Stimulated activated effector memory CD8-positive, alpha-beta T cell treated with anti-CD3 and anti-CD28 coated beads, Interleukin-12 subunit alpha, Interleukin-12 subunit beta, amount 100 ng/mL, for 72 hours (primary cell): ENCODE measurements at regions not wholly inside any gene's neighbourhood (a gene's known extent, or its start where the extent isn't known, plus 50 kb on each side); places are given as distances from the start of the nearest gene placed in this dataset.

Experiments used
- ATAC-seq: fragments of 150-1000 bp; cut with Tn5 transposase; 2 replicates; pipeline ENCODE4 v1.10.0; 2021
- DNase-seq, 2 donors: peaks; one replicate each; pipeline ENCODE4 v3.0.0; 2021 to 2022; ENCODE audit warnings: low spot score in 2 of 2
- H3K27ac Mint-ChIP-seq: one replicate; pipeline ENCODE4 v1.8.0; 2022; ENCODE audit warnings: mild to moderate bottlenecking, mixed read lengths
- H3K36me3 Mint-ChIP-seq: one replicate; pipeline ENCODE4 v1.8.0; 2022; ENCODE audit warnings: mild to moderate bottlenecking, mixed read lengths
- H3K4me1 Mint-ChIP-seq: one replicate; pipeline ENCODE4 v1.8.0; 2022; ENCODE audit warnings: mixed read lengths
- H3K4me3 Mint-ChIP-seq: one replicate; pipeline ENCODE4 v1.8.0; 2022; ENCODE audit warnings: mild to moderate bottlenecking, mixed read lengths
- H3K9me3 Mint-ChIP-seq: one replicate; pipeline ENCODE4 v1.8.0; 2022; ENCODE audit warnings: mixed read lengths

DNA sequence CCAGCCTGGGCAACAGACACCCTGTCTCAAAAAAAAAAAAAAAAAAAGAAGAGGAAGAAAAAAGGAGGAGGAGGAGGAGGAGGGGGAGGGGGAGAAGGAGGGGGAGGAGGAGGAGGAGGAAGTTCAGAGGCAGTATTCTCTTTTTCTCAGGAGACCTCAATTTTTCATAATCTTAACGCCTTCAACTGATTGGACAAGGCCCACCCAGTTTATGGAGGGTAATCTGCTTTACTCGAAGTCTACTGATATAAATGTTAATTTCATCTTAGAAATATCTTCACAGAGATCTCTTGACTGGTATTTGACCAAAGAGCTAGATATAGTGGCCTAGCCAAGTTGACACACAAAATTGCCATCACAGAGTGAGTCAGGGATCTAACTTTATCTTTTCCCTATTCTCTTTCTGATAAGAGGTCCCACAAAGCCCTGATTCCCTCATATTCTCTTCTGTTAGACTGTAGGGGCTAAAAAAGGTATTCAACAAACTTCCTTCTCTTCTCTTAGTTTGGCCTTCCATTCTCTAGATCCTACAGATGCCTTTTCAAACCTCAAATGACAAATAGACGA lies 115.5 kb upstream of the ABCA1 start:
- Mint-ChIP-seq H3K4me3 (no peak overlapping the region), H3K9me3 (no peaks in the 10 kb centered on the region), H3K36me3 (no peaks in the 10 kb centered on the region), H3K4me1 (no peaks in the 10 kb centered on the region), H3K27ac (no peak overlapping the region)
- ATAC-seq (no peak), DNase-seq (no peak)

DNA sequence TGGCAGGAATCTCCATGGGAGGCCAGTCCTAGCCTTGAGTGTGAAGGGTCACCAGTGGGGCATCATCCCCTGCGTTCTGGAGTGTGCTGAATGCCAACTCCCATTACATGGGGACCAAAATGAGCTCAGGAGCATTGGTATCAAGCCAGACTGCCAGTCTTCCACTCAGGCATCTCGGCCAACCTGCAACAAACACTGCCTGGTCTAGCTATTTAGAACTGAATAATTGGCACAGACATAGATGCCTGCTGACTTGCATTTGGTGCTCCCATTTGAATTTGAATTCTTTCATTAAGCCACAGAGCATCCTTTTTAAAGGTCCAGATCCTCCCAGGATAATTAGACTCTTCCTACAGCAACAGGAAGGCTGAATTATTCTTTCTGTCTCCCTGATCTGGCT lies 116.6 kb upstream of the ABCA1 start:
- H3K36me3 Mint-ChIP-seq = no peaks in the 10 kb centered on the region
- DNase-seq = no peak
- no peak overlapping the region for H3K27ac Mint-ChIP-seq
- H3K4me1 Mint-ChIP-seq = no peaks in the 10 kb centered on the region
- no peak overlapping the region for H3K4me3 Mint-ChIP-seq
- H3K9me3 Mint-ChIP-seq = no peaks in the 10 kb centered on the region
- no peak for ATAC-seq

DNA sequence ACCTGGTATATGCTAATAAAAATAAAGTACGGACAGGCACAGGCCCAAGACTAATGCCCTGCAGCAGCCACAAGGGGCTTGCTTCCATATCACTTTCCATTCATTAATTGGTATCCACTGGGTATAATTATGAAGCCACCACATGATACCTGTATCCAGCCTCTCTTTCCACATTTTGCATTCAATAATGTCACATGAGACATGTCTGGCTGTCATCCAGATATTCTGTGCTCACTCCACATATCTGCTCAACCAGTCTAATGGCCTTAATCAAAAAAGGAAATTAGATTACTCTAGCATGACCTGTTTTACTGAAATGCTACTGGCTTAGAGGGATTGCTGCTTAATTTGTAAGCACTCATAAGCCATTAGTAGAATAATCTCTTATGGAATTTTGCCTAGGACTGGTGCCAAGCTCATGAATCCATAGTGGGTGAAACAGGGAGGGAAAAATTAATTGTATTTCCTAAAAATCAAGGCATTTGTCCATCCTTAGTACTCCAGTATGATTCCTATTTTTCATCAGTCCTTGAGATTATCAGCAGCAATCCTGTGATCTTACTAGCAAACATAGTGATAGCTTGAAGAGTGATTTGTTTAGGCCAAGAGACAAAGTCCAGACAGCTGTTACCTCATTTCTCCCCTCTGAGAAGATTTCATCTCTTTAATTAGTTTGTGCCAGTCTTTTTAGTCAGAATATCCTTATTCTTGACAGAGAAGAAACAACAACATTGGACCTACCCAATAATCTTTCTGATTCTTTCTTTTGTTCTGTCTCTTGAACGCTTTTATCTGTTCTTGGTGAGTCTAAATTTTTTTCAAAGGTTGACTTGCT lies 119.2 kb upstream of the ABCA1 start:
- Mint-ChIP-seq H3K4me3 (no peak overlapping the region), H3K36me3 (no peaks in the 10 kb centered on the region), H3K4me1 (peaks cover 2% of the 10 kb centered on the region), H3K27ac (no peak overlapping the region), H3K9me3 (no peaks in the 10 kb centered on the region)
- DNase-seq (no peak), ATAC-seq (no peak)

DNA sequence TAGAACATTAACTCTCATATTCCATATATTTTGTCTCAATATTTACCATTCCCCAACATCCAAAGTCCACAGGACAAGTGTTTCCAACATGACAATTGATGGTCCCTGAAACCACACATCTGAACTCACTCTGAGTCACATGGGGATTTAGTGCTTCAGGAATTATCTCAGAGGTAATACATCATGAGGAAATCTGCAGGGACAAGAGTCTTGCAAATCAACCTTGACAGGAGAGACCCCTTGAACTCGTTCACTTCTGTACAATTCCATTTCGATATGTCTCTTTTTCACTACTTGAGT lies 119.7 kb upstream of the ABCA1 start:
- no peak for ATAC-seq
- H3K27ac Mint-ChIP-seq = no peak overlapping the region
- H3K4me3 Mint-ChIP-seq = no peak overlapping the region
- no peaks in the 10 kb centered on the region for H3K9me3 Mint-ChIP-seq
- no peak for DNase-seq
- H3K4me1 Mint-ChIP-seq = peaks cover 8% of the 10 kb centered on the region
- H3K36me3 Mint-ChIP-seq = no peaks in the 10 kb centered on the region

DNA sequence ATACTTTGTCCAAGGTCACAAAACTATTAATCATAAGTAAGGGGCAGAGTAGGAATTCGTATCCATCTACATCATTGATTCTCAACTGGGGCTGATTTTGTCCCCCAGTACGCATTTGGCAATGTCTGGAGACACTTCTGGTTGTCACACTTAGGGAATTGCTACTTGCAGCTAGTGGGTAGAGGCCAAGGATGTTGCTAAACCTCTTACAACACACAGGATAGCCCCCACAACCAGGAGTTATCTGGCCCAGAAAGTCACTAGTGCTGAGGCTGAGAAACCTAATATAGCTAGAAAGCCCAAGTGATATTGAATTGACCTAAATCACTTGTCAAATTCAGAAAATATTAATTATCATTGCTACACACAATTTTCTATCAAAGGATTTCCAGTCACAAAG lies 120.4 kb upstream of the ABCA1 start:
- Mint-ChIP-seq H3K4me1 (peaks cover 14% of the 10 kb centered on the region), H3K36me3 (no peaks in the 10 kb centered on the region)
- DNase-seq = no peak

DNA sequence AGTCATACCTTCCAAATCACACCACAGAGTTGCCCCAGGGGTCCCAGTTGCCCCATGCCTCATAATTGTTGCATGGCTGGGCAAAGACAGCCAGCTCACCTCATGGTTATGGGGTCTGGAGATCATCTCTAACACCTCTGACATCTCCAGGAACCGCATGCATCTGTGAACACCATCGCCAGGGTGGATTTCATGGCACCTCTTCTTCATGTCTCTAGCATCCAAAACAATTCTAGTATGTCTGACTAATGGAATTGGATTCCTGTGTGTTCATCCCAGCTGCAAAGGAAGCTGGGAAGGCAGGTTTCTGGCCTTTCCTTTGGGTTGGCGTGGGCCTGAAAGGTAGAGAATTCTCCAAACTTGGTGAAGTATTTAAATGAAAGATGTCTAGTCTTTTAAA lies 122.3 kb upstream of the ABCA1 start:
- ATAC-seq = no peak

More for the DNA sequence above, 120.4 kb upstream of the ABCA1 start:
- no peak overlapping the region for H3K27ac Mint-ChIP-seq
- no peak overlapping the region for H3K4me3 Mint-ChIP-seq
- ATAC-seq = no peak
- no peaks in the 10 kb centered on the region for H3K9me3 Mint-ChIP-seq

DNA sequence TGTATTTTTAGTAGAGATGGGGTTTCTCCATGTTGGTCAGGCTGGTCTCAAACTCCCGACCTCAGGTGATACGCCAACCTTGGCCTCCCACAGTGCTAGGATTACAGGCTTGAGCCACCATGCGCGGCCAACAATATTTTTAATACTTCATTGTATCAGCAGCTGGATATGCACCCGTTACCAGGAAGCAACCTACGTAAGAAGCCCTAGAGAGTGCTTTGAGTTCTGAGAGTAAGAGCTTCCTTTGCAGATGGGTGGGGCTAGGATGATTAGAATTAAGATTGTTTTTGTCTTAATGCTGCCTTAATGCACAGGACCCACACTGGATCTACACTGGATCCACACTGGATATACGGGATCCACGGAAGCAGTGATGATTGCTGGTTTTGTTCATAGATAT lies 123.9 kb upstream of the ABCA1 start:
- peaks cover 30% of the 10 kb centered on the region for H3K4me1 Mint-ChIP-seq
- DNase-seq = no peak
- H3K36me3 Mint-ChIP-seq = peaks cover 5% of the 10 kb centered on the region
- H3K9me3 Mint-ChIP-seq = no peaks in the 10 kb centered on the region
- no peak for ATAC-seq
- no peak overlapping the region for H3K4me3 Mint-ChIP-seq
- no peak overlapping the region for H3K27ac Mint-ChIP-seq

More for the DNA sequence above, 122.3 kb upstream of the ABCA1 start:
- no peak overlapping the region for H3K4me3 Mint-ChIP-seq
- no peak for DNase-seq
- H3K4me1 Mint-ChIP-seq = peaks cover 30% of the 10 kb centered on the region
- H3K36me3 Mint-ChIP-seq = peaks cover 5% of the 10 kb centered on the region
- no peak overlapping the region for H3K27ac Mint-ChIP-seq
- H3K9me3 Mint-ChIP-seq = no peaks in the 10 kb centered on the region

DNA sequence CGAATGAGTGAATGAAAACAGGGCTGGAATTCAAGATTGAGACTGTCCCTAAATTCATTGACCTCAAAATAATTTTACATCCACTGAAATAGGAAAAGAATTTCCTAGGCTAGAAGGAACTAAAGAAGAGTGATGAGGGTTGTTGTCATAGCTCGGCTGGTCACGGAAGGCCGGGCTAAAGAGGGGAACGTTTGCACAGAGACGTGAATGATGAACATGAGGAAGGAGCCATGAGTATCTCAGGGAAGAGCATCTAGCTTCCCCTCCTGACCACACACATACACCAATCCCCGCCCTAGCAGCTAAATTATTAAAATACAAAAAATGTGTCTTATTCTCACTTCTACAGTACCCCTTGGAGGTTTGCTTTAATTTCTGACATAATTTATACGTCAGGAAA lies 124.4 kb upstream of the ABCA1 start:
- Mint-ChIP-seq H3K4me3 (no peak overlapping the region), H3K36me3 (peaks cover 5% of the 10 kb centered on the region), H3K9me3 (no peaks in the 10 kb centered on the region), H3K4me1 (peaks cover 30% of the 10 kb centered on the region), H3K27ac (peak overlapping the region; percentile 58)
- no peak for DNase-seq
- no peak for ATAC-seq

DNA sequence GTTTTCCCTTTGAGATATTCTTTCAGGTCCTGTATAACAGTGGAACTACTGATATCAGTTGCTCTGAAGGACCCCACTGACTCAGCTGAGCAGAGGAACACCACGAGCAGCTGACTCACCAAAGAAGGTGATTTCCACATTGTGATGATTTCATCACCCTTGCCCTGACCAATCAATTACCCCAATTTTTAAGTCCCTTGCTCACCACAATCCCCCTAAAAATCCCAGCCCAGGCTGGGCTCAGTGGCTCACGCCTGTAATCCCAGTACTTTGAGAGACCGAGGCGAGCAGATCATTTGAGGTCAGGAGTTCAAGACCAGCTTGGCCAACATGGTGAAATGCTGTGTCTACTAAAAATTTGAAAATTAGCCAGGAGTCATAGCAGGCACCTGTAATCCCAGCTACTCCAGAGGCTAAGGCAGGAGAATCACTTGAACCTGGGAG lies 125.3 kb upstream of the ABCA1 start:
- DNase-seq (peak; percentile 15 to 77), ATAC-seq (peak; percentile 99)
- H3K36me3 Mint-ChIP-seq = peaks cover 5% of the 10 kb centered on the region
- H3K4me1 Mint-ChIP-seq = peaks cover 30% of the 10 kb centered on the region
- no peaks in the 10 kb centered on the region for H3K9me3 Mint-ChIP-seq
- H3K4me3 Mint-ChIP-seq = peak overlapping the region; percentile 32
- H3K27ac Mint-ChIP-seq = peak overlapping the region; percentile 58

DNA sequence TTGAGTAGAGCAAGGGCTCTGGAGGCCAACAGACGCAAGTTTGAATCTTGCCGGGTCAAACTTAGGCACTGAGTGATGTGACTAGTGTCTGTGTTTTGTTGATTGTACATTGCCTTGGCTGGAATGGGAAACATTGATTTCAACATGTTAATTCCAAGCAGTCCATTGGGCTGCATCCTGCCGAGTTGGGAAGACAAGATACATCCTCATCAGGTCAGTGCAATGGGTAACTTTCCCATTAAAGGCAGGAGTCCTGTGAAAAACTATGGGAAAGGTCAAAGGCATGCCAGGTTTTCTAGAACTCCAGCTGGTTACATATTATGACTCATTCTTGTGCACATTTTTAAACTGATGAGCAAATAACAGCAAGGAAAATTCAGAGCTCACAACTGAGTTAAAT lies 126.5 kb upstream of the ABCA1 start:
- Mint-ChIP-seq H3K27ac (no peak overlapping the region), H3K4me1 (peaks cover 30% of the 10 kb centered on the region), H3K4me3 (no peak overlapping the region), H3K36me3 (peaks cover 5% of the 10 kb centered on the region), H3K9me3 (no peaks in the 10 kb centered on the region)
- ATAC-seq (no peak), DNase-seq (no peak)

DNA sequence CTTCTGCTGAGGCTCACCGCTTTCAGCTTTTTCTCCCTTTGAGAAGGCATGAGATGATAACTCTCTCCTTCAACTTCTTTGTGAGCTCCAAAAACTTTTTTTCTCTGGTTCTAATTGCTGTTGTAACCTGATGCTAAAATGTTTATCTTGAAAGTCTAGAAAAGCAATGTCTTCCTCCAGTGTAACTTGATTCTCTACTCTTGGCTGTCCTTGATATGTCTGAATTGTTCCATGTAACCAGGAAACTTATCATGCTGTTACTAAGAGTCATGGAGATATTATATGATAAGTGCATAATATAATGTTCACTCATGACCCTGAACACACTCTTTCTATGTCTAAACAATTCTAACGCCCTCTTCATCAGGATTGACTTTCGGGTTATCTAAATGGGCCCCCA lies 128.0 kb upstream of the ABCA1 start:
- Mint-ChIP-seq H3K9me3 (no peaks in the 10 kb centered on the region), H3K36me3 (peaks cover 5% of the 10 kb centered on the region), H3K4me1 (peaks cover 30% of the 10 kb centered on the region), H3K27ac (no peak overlapping the region), H3K4me3 (no peak overlapping the region)
- DNase-seq (no peak), ATAC-seq (no peak)

DNA sequence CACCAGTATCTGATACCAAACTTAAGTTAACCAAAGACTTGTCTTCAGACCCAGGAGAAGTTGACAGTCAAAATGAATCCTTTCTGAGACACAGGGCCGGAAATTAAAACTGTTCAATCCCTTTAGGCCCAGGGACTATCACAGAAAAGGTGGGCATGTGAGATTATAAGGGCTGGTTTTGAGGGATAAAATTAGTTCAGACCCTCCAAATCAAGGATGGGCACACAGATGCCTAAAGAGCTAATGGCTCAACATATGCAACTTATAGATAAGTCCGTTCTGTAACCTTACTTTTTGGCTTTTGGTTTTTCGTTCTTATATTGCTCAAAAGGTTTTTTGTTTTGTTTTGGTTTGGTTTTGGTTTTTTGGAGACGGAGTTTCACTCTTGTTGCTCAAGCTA lies 129.6 kb upstream of the ABCA1 start:
- H3K4me1 Mint-ChIP-seq = peaks cover 24% of the 10 kb centered on the region
- no peaks in the 10 kb centered on the region for H3K9me3 Mint-ChIP-seq
- no peak overlapping the region for H3K27ac Mint-ChIP-seq
- DNase-seq (no peak), ATAC-seq (no peak)
- H3K36me3 Mint-ChIP-seq = peaks cover 5% of the 10 kb centered on the region
- no peak overlapping the region for H3K4me3 Mint-ChIP-seq

DNA sequence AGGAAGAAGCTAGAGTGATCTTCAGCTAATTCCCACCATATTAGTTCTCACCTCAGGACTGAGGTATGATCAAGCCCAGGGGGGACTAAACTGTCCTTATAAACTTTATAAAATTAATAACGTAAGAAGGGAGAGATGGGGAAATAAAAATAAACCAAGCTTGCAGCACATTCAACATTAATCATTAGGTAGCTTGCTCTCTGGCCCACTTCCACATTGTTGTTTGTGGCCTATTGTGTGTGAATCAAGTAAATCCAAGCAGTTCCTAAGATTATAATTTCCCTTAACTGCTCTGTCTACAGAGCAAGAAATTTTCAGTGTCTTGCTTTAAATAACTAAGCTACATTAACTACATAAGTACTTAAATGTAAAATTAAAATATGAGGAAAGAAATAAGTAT lies 131.3 kb upstream of the ABCA1 start:
- no peak overlapping the region for H3K27ac Mint-ChIP-seq
- DNase-seq = no peak
- no peak overlapping the region for H3K4me3 Mint-ChIP-seq
- peaks cover 16% of the 10 kb centered on the region for H3K4me1 Mint-ChIP-seq
- no peaks in the 10 kb centered on the region for H3K9me3 Mint-ChIP-seq
- no peak for ATAC-seq
- no peaks in the 10 kb centered on the region for H3K36me3 Mint-ChIP-seq

DNA sequence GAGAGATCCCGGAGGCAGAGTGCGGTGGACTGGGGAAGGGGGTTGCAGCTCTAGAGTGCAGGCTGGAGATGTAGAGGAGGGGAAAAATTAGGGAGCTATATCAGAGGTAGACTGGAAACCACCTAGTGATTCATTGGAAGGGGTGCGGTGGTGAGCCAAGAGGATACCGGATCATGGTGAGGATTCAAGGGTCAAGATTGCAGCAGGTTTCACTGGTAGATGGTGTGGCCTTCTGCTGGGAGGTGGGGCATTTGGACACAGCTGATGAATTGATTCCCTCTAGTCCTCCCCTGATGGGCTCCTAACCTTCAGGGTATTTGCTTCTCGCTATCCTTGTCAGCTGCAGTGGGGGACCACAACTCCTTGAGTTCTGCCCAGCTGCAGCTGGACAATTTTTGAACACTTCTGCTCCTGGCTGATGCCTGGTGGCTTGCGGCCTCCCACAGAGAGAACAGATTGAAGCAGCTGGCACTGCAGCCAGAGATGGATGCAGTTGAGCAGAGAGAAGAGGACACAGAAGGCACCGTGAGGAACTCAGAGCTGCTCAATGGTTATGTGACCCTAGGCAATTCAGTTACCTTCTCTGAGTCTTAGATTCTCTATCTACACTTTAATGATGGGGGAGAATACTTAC lies 134.4 kb upstream of the ABCA1 start:
- H3K27ac Mint-ChIP-seq = no peak overlapping the region
- peaks cover 9% of the 10 kb centered on the region for H3K4me1 Mint-ChIP-seq
- no peaks in the 10 kb centered on the region for H3K36me3 Mint-ChIP-seq
- H3K9me3 Mint-ChIP-seq = no peaks in the 10 kb centered on the region
- no peak for DNase-seq
- no peak for ATAC-seq
- H3K4me3 Mint-ChIP-seq = no peak overlapping the region

DNA sequence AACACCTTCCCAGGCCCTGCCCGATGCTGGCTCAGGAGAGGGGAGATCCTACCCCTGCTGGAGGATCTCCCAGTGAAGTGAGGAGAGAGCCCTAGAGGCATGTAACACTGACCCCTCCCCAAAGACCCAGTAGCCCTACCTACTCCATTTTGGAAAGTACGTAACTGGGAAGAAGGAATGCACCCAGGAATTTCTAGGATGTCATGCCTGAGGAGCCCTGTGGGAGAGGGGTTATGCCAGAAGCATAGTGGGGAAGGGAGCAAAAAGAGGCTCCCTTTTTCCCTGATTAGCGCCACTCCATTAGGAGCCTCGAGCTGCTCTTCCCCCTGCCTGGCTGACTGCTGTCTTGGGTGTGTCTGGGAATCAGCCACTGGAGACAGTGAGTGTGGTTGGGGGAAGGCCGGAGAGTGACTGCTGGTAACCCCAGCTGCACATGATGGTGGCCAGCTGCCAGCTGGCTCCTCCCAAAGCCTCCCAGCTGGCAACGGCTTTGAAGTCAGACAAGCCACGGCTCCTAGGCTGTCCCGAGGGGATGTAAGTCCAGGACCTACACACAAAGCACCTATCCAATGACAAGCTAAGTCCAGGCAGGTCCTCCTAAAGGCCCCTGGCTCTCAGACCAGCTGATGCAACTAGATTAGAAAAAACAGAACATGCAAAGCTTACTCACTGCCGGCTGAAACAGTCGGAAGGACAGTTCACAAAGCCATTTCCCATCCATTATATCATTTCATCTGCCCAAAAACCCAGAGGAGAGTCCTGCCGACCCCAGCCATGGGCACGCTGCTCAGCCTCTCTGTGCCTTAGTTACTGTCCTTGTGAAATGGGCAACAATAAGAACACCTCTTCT lies 136.5 kb upstream of the ABCA1 start:
- DNase-seq (no peak), ATAC-seq (no peak)
- no peaks in the 10 kb centered on the region for H3K9me3 Mint-ChIP-seq
- peaks cover 9% of the 10 kb centered on the region for H3K4me1 Mint-ChIP-seq
- H3K27ac Mint-ChIP-seq = peak overlapping the region; percentile 21
- H3K4me3 Mint-ChIP-seq = no peak overlapping the region
- H3K36me3 Mint-ChIP-seq = no peaks in the 10 kb centered on the region
